ENCODE measurements at regions not wholly inside any gene's neighbourhood (a gene's known extent, or its start where the extent isn't known, plus 50 kb on each side); places are given as distances from the start of the nearest gene placed in this dataset.

- no peak for TF ChIP-seq ZNF274 (IDR thresholded peaks at IDR 0.05; ENCODE audit: low read depth, low read length)
- no peak for TF ChIP-seq YY1 (IDR thresholded peaks at IDR 0.05; ENCODE audit: insufficient read depth, insufficient read length)
Measured at GRCh38 chr2:54061272-54061671, 54.1 kb upstream of the ACYP2 start.

Data from NT2/D1 (cell line).